ENCODE measurements at regions not wholly inside any gene's neighbourhood (a gene's known extent, or its start where the extent isn't known, plus 50 kb on each side); places are given as distances from the start of the nearest gene placed in this dataset.

- H3K27me3 ChIP-seq, result no peaks in the 10 kb centered on the region
- DNase-seq, result no peak
- TF ChIP-seq EP300 (IDR thresholded peaks at IDR 0.05) (no peak), CTCF (IDR thresholded peaks at IDR 0.05) (no peak), POLR2AphosphoS5 (IDR thresholded peaks at IDR 0.05) (no peak), POLR2A (IDR thresholded peaks at IDR 0.05) (no peak)
- H3K36me3 ChIP-seq, result no peaks in the 10 kb centered on the region
- no peaks in the 10 kb centered on the region for H3K9me3 ChIP-seq
- no peak overlapping the region for H3K4me3 ChIP-seq
- H3K27ac ChIP-seq, result no peak overlapping the region
- WGBS, 2 donors, result 89 to 93% methylated on average over 18 of the region's 18 CpGs
- H3K4me1 ChIP-seq, result no peaks in the 10 kb centered on the region
- intact Hi-C loops (cut with DNase I), result no loop called here
Measured at GRCh38 chr10:45151467-45152214, 150.9 kb downstream of the ZNF22 start.

GRCh38 chr10:45152726-45153125 lies 152.0 kb downstream of the ZNF22 start:
- H3K27ac ChIP-seq, result no peak overlapping the region
- WGBS, 2 donors, result 81 to 83% methylated on average over 3 of the region's 3 CpGs
- TF ChIP-seq CTCF (IDR thresholded peaks at IDR 0.05) (no peak), EP300 (IDR thresholded peaks at IDR 0.05) (no peak), POLR2A (IDR thresholded peaks at IDR 0.05) (no peak), POLR2AphosphoS5 (IDR thresholded peaks at IDR 0.05) (no peak)
- no peaks in the 10 kb centered on the region for H3K36me3 ChIP-seq
- H3K9me3 ChIP-seq, result no peaks in the 10 kb centered on the region
- H3K4me3 ChIP-seq, result no peak overlapping the region
- DNase-seq, result no peak
- intact Hi-C loops (cut with DNase I), result no loop called here
- no peaks in the 10 kb centered on the region for H3K27me3 ChIP-seq
- H3K4me1 ChIP-seq, result no peaks in the 10 kb centered on the region

- H3K27me3 ChIP-seq, result no peaks in the 10 kb centered on the region
- no peaks in the 10 kb centered on the region for H3K9me3 ChIP-seq
- DNase-seq, result no peak
- intact Hi-C loops (cut with DNase I), result no loop called here
- WGBS, 2 donors, result 81 to 84% methylated on average over 3 of the region's 3 CpGs
- no peak overlapping the region for H3K27ac ChIP-seq
- H3K4me1 ChIP-seq, result no peaks in the 10 kb centered on the region
- TF ChIP-seq CTCF (IDR thresholded peaks at IDR 0.05), result no peak
- no peak for TF ChIP-seq EP300 (IDR thresholded peaks at IDR 0.05)
- no peak for TF ChIP-seq POLR2AphosphoS5 (IDR thresholded peaks at IDR 0.05)
- no peak for TF ChIP-seq POLR2A (IDR thresholded peaks at IDR 0.05)
- no peak overlapping the region for H3K4me3 ChIP-seq
- H3K36me3 ChIP-seq, result no peaks in the 10 kb centered on the region
Measured at GRCh38 chr10:45154502-45154901, 153.8 kb downstream of the ZNF22 start.

- no peaks in the 10 kb centered on the region for H3K4me1 ChIP-seq
- H3K27ac ChIP-seq, result no peak overlapping the region
- WGBS, 2 donors, result 89 to 95% methylated on average over 5 of the region's 5 CpGs
- H3K36me3 ChIP-seq, result no peaks in the 10 kb centered on the region
- no peak overlapping the region for H3K4me3 ChIP-seq
- H3K9me3 ChIP-seq, result no peaks in the 10 kb centered on the region
- intact Hi-C loops (cut with DNase I), result no loop called here
- no peaks in the 10 kb centered on the region for H3K27me3 ChIP-seq
- TF ChIP-seq POLR2AphosphoS5 (IDR thresholded peaks at IDR 0.05) (no peak), POLR2A (IDR thresholded peaks at IDR 0.05) (no peak), CTCF (IDR thresholded peaks at IDR 0.05) (no peak), EP300 (IDR thresholded peaks at IDR 0.05) (no peak)
- no peak for DNase-seq
Measured at GRCh38 chr10:45155784-45156183, 155.1 kb downstream of the ZNF22 start.

GRCh38 chr10:45160271-45160670 lies 155.1 kb downstream of the OR13A1 start:
- Histone ChIP-seq H3K36me3 (no peaks in the 10 kb centered on the region), H3K4me1 (no peaks in the 10 kb centered on the region), H3K9me3 (no peaks in the 10 kb centered on the region), H3K4me3 (no peak overlapping the region), H3K27me3 (no peaks in the 10 kb centered on the region), H3K27ac (no peak overlapping the region)
- intact Hi-C loops (cut with DNase I), result no loop called here
- TF ChIP-seq CTCF (IDR thresholded peaks at IDR 0.05) (no peak), POLR2A (IDR thresholded peaks at IDR 0.05) (no peak), POLR2AphosphoS5 (IDR thresholded peaks at IDR 0.05) (no peak), EP300 (IDR thresholded peaks at IDR 0.05) (no peak)
- 83 to 86% methylated on average over 1 of the region's 1 CpG for WGBS, 2 donors
- no peak for DNase-seq

All from sigmoid colon (tissue), 6 donors.